Upper lobe of right lung (tissue), 1 donor: ENCODE measurements at regions not wholly inside any gene's neighbourhood (a gene's known extent, or its start where the extent isn't known, plus 50 kb on each side); places are given as distances from the start of the nearest gene placed in this dataset.

Experiments
- ATAC-seq: fragments of 200-7000 bp; cut with Tn5 transposase; one replicate; pipeline ENCODE4 v1.9.1; 2020; ENCODE audit warnings: mild to moderate bottlenecking, moderate library complexity
- DNase-seq: peaks from one replicate; pipeline ENCODE4 v3.0.0-alpha.2; 2020
- H3K27ac ChIP-seq: fragments of 200-600 bp; one replicate; pipeline ENCODE4 v1.8.0; 2022
- H3K27me3 ChIP-seq: fragments of 200-600 bp; one replicate; pipeline ENCODE4 v1.8.0; 2022; ENCODE audit warnings: mild to moderate bottlenecking
- H3K36me3 ChIP-seq: fragments of 200-600 bp; one replicate; pipeline ENCODE4 v1.8.0; 2022
- H3K4me1 ChIP-seq: fragments of 200-600 bp; one replicate; pipeline ENCODE4 v1.8.0; 2022
- H3K4me3 ChIP-seq: fragments of 200-600 bp; one replicate; pipeline ENCODE4 v1.8.0; 2022; ENCODE audit warnings: mild to moderate bottlenecking
- H3K9me3 ChIP-seq: fragments of 200-600 bp; one replicate; pipeline ENCODE4 v1.8.0; 2022
- CTCF ChIP-seq: fragments of 200-600 bp; IDR thresholded peaks from one replicate; pipeline ENCODE4 v1.8.0; 2022; ENCODE audit warnings: antibody characterized with exemption
- intact Hi-C: fragments of 100-400 bp; cut with DNase I; formaldehyde crosslinking; loops from one replicate; pipeline ENCODE4 v1.11.0; 2022
- donor health status: DM: no; HTN: yes; CAD: no; lungs with severe emphysema.

GRCh38 chr16:16924613-16925012, 545.7 kb downstream of the NPIPA7 start:
- intact Hi-C loops: no loop called here
- no peak for TF ChIP-seq CTCF
- ATAC-seq (no peak), DNase-seq (no peak)
- Histone ChIP-seq H3K27me3 (no peaks in the 10 kb centered on the region), H3K36me3 (no peaks in the 10 kb centered on the region), H3K4me3 (no peak overlapping the region), H3K9me3 (no peaks in the 10 kb centered on the region), H3K4me1 (no peaks in the 10 kb centered on the region), H3K27ac (no peak overlapping the region)

- no peak overlapping the region for H3K27ac ChIP-seq
- ATAC-seq (no peak), DNase-seq (no peak)
- no peaks in the 10 kb centered on the region for H3K36me3 ChIP-seq
- H3K4me1 ChIP-seq: no peaks in the 10 kb centered on the region
- H3K4me3 ChIP-seq: no peak overlapping the region
- intact Hi-C loops: no loop called here
- no peaks in the 10 kb centered on the region for H3K27me3 ChIP-seq
- no peaks in the 10 kb centered on the region for H3K9me3 ChIP-seq
- no peak for TF ChIP-seq CTCF
These were observed 545.3 kb downstream of the XYLT1 start for GRCh38 chr16:16925432-16925831.

- H3K4me1 ChIP-seq: no peaks in the 10 kb centered on the region
- no peak for ATAC-seq
- intact Hi-C loops: no loop called here
- TF ChIP-seq CTCF: no peak
- H3K27ac ChIP-seq: no peak overlapping the region
- H3K4me3 ChIP-seq: no peak overlapping the region
- H3K9me3 ChIP-seq: no peaks in the 10 kb centered on the region
- no peaks in the 10 kb centered on the region for H3K36me3 ChIP-seq
- DNase-seq: no peak
- H3K27me3 ChIP-seq: no peaks in the 10 kb centered on the region
These were observed 542.1 kb downstream of the XYLT1 start for GRCh38 chr16:16928532-16929109.

- Histone ChIP-seq H3K4me3 (no peak overlapping the region), H3K4me1 (no peaks in the 10 kb centered on the region), H3K27ac (no peak overlapping the region), H3K27me3 (no peaks in the 10 kb centered on the region), H3K9me3 (no peaks in the 10 kb centered on the region), H3K36me3 (no peaks in the 10 kb centered on the region)
- intact Hi-C loops: no loop called here
- DNase-seq (no peak), ATAC-seq (no peak)
- TF ChIP-seq CTCF: no peak
These were observed 540.3 kb downstream of the XYLT1 start for GRCh38 chr16:16930309-16931000.

- ATAC-seq: no peak
- intact Hi-C loops: no loop called here
- H3K27me3 ChIP-seq: no peaks in the 10 kb centered on the region
These were observed 536.9 kb downstream of the XYLT1 start for GRCh38 chr16:16933861-16934260.

More at GRCh38 chr16:16933861-16934260, 536.9 kb downstream of the XYLT1 start:
- Histone ChIP-seq H3K27ac (no peak overlapping the region), H3K9me3 (no peaks in the 10 kb centered on the region), H3K4me1 (no peaks in the 10 kb centered on the region), H3K36me3 (no peaks in the 10 kb centered on the region), H3K4me3 (no peak overlapping the region)
- TF ChIP-seq CTCF: no peak
- no peak for DNase-seq
